HCT116 (cell line): ENCODE measurements at regions not wholly inside any gene's neighbourhood (a gene's known extent, or its start where the extent isn't known, plus 50 kb on each side); places are given as distances from the start of the nearest gene placed in this dataset.

ENCODE experiments used
- ATAC-seq: fragments of 200-7000 bp; cut with Tn5 transposase; 2 replicates; pipeline ENCODE4 v1.9.1; 2020; ENCODE audit warnings: mild to moderate bottlenecking, moderate library complexity
- BruUV-seq: library from RNA; stranded (reverse); fragments of 400-500 nt; replicated peaks from 2 replicates; lab custom pipeline; 2021; lab: Mats Ljungman, UMichigan
- CTCF ChIA-PET: fragments of 300-600 bp; sonication (Branson Sonifier 250); formaldehyde crosslinking; loops from one replicate; lab custom pipeline; 2021; ENCODE audit warnings: antibody characterized with exemption; lab: Charles Lee
- POLR2A ChIA-PET: fragments of 300-600, 350-600 bp; sonication (Branson Sonifier 250); formaldehyde crosslinking; loops from one replicate; lab custom pipeline; 2021; ENCODE audit warnings: antibody characterized with exemption; lab: Charles Lee
- RAD21 ChIA-PET, 2 experiments: fragments of 300-600 bp; sonication (Branson Sonifier 250); formaldehyde crosslinking; loops; one replicate each; lab custom pipeline; 2023; ENCODE audit warnings: low total read pairs in 2 of 2; ENCODE audit not compliant: uncharacterized antibody in 2 of 2, unreplicated experiment in 2 of 2, low non-redundant PET in 1 of 2; lab: Charles Lee
- DNase-seq: peaks from one replicate; pipeline ENCODE4 v3.0.0-alpha.2; 2010; ENCODE audit warnings: low read depth, low spot score
- H2AFZ ChIP-seq: fragments of 200-600 bp; shearing (Covaris generic), sonication (generic); 2 replicates; pipeline ENCODE4 v1.6.1; 2017; ENCODE audit warnings: low read depth, mixed run types, mixed read lengths, antibody characterized with exemption, low read length; ENCODE audit not compliant: poor library complexity, severe bottlenecking
- H3K27ac ChIP-seq: 2 replicates; pipeline ENCODE4 v1.5.1; 2012; ENCODE audit warnings: low read depth, low read length
- H3K27me3 ChIP-seq: fragments of 200-600 bp; sonication (generic); 2 replicates; pipeline ENCODE4 v1.6.1; 2016; ENCODE audit warnings: mixed run types, low read length, mixed read lengths; ENCODE audit not compliant: insufficient read depth
- H3K36me3 ChIP-seq, 2 experiments: fragments of 200-500 bp in 1 of 2; fragments of 200-600 bp in 1 of 2; sonication (Bioruptor generic) in 1 of 2; sonication (generic) in 1 of 2; 2 replicates each; pipeline versions ENCODE4 v1.5.1 to v1.6.1; 2014 to 2016; ENCODE audit warnings: low read length in 2 of 2, inconsistent platforms in 1 of 2, mixed read lengths in 1 of 2, mixed run types in 1 of 2; ENCODE audit not compliant: insufficient read depth in 2 of 2, control insufficient read depth in 1 of 2
- H3K4me1 ChIP-seq, 2 experiments: fragments of 200-600 bp in 1 of 2; sonication (generic) in 1 of 2; 2 replicates each; pipeline versions ENCODE4 v1.5.1 to v1.6.1; 2012 to 2017; ENCODE audit warnings: low read length in 2 of 2, inconsistent platforms in 1 of 2, mild to moderate bottlenecking in 1 of 2, mixed read lengths in 1 of 2, mixed run types in 1 of 2, moderate library complexity in 1 of 2; ENCODE audit not compliant: insufficient read depth in 2 of 2, control insufficient read depth in 1 of 2
- H3K4me2 ChIP-seq: fragments of 200-600 bp; sonication (generic); 2 replicates; pipeline ENCODE4 v1.6.1; 2017; ENCODE audit warnings: mixed run types, low read length, mixed read lengths
- H3K4me3 ChIP-seq, 2 experiments: fragments of 200-600 bp in 1 of 2; sonication (generic) in 1 of 2; replicated peaks in 1 of 2; 2 replicates each; pipeline ENCODE4 v1.5.1; 2011 to 2016; ENCODE audit warnings: low read length in 2 of 2, control low read depth in 1 of 2, low read depth in 1 of 2, mild to moderate bottlenecking in 1 of 2, mixed read lengths in 1 of 2, mixed run types in 1 of 2
- H3K79me2 ChIP-seq: fragments of 200-600 bp; sonication (generic); 2 replicates; pipeline ENCODE4 v1.6.1; 2017; ENCODE audit warnings: mild to moderate bottlenecking, mixed run types, low read length, moderate library complexity, mixed read lengths; ENCODE audit not compliant: insufficient read depth
- H3K9ac ChIP-seq: fragments of 200-600 bp; sonication (generic); 2 replicates; pipeline ENCODE4 v1.6.1; 2016; ENCODE audit warnings: low read length, mixed read lengths
- H3K9me2 ChIP-seq: fragments of 200-600 bp; sonication (generic), shearing (Covaris generic); 2 replicates; pipeline ENCODE4 v1.6.1; 2017; ENCODE audit warnings: mixed run types, mild to moderate bottlenecking, moderate library complexity; ENCODE audit not compliant: insufficient read depth
- H3K9me3 ChIP-seq, 2 experiments: fragments of 200-500 bp in 1 of 2; fragments of 200-600 bp in 1 of 2; sonication (Bioruptor generic) in 1 of 2; sonication (generic) in 1 of 2; 2 replicates each; pipeline ENCODE4 v1.6.1; 2014 to 2017; ENCODE audit warnings: low read length in 2 of 2, mixed read lengths in 2 of 2, inconsistent platforms in 1 of 2, low read depth in 1 of 2, mild to moderate bottlenecking in 1 of 2, mixed run types in 1 of 2, moderate library complexity in 1 of 2; ENCODE audit not compliant: control insufficient read depth in 1 of 2, insufficient read depth in 1 of 2
- H4K20me1 ChIP-seq: fragments of 200-600 bp; sonication (generic), shearing (Covaris generic); 2 replicates; pipeline ENCODE4 v1.6.1; 2017; ENCODE audit warnings: mixed run types, mild to moderate bottlenecking, moderate library complexity; ENCODE audit not compliant: insufficient read depth
- ATF3 ChIP-seq: IDR thresholded peaks from 2 replicates; pipeline ENCODE4 v1.6.1; 2012
- EGR1 ChIP-seq: IDR thresholded peaks from 2 replicates; pipeline ENCODE4 v1.6.1; 2012; ENCODE audit warnings: low read depth
- ELF1 ChIP-seq: IDR thresholded peaks from 2 replicates; pipeline ENCODE4 v1.6.1; 2012; ENCODE audit warnings: low read depth, borderline replicate concordance
- EZH2phosphoT487 ChIP-seq: fragments of 200-600 bp; IDR thresholded peaks from 2 replicates; pipeline ENCODE4 v1.6.1; 2018; ENCODE audit warnings: antibody characterized with exemption, borderline replicate concordance
- FOSL1 ChIP-seq: IDR thresholded peaks from 2 replicates; pipeline ENCODE4 v1.6.1; 2012; ENCODE audit warnings: low read depth
- POLR2A ChIP-seq: IDR thresholded peaks from 2 replicates; pipeline ENCODE4 v1.7.0; 2011; ENCODE audit warnings: borderline replicate concordance; ENCODE audit not compliant: insufficient read depth, insufficient read length; ENCODE audit errors: extremely low read depth
- POLR2AphosphoS5 ChIP-seq: IDR thresholded peaks from 2 replicates; pipeline ENCODE4 v1.6.1; 2011; ENCODE audit warnings: mild to moderate bottlenecking, low read depth, low read length, moderate library complexity
- RAD21 ChIP-seq: IDR thresholded peaks from 2 replicates; pipeline ENCODE4 v1.6.1; 2012; ENCODE audit warnings: low read depth, mild to moderate bottlenecking
- SIN3A ChIP-seq: IDR thresholded peaks from 2 replicates; pipeline ENCODE4 v1.6.1; 2012; ENCODE audit warnings: low read depth
- SRF ChIP-seq: IDR thresholded peaks from 2 replicates; pipeline ENCODE4 v1.6.1; 2012; ENCODE audit warnings: low read depth
- ZFX ChIP-seq: fragments of 450-650 bp; IDR thresholded peaks from 2 replicates; pipeline ENCODE4 v1.6.1; 2017
- ZNF274 ChIP-seq: fragments of 200-500 bp; sonication (Bioruptor generic); IDR thresholded peaks from 2 replicates; pipeline ENCODE4 v1.6.1; 2014; ENCODE audit warnings: mild to moderate bottlenecking, low read depth, low read length, inconsistent platforms
- intact Hi-C: fragments of 100-400 bp; cut with micrococcal nuclease; formaldehyde crosslinking; loops from 2 replicates; pipeline ENCODE4 v1.10.0; 2022
- TF ChIP-seq, protein P1 (sequence below): IDR thresholded peaks from 2 replicates; pipeline ENCODE4 v1.6.1; 2012; ENCODE audit warnings: low read depth
- TF ChIP-seq, protein P2 (sequence below), 3 experiments: fragments of 200-600 bp in 1 of 3; sonication (generic) in 1 of 3; IDR thresholded peaks in 2 of 3; conservative IDR thresholded peaks in 1 of 3; 2 replicates each; pipeline ENCODE4 v1.5.1; 2012 to 2017; ENCODE audit warnings: low read depth in 2 of 3, low read length in 2 of 3, antibody characterized with exemption in 1 of 3, borderline replicate concordance in 1 of 3, control low read depth in 1 of 3, mild to moderate bottlenecking in 1 of 3, mixed read lengths in 1 of 3, mixed run types in 1 of 3, moderate library complexity in 1 of 3; ENCODE audit not compliant: insufficient read depth in 1 of 3
- TF ChIP-seq, protein P3 (sequence below): IDR thresholded peaks from 2 replicates; pipeline ENCODE4 v1.6.1; 2012

DNA sequence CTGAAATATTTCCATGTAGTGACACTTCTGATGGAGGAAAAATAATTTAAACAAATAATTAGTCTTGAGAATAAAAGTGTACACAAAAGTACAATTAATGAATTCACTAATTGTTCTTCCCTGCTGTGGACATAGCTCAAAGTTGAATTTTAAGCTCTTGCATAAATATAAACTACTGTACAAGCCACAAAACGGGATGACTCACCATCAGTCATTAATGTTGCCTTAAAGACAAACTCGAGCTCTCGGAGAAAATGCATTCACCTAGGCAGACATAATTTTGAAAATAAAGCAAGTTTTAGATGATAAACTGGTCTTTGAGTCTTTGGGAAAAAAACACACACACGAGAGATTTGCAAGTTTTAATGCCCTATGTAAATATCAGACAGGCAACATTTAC is 436.4 kb downstream of the ZNF521 start:
- TF ChIP-seq POLR2AphosphoS5 = no peak
- TF ChIP-seq SIN3A = no peak
- no peak for TF ChIP-seq POLR2A
- no peak for TF ChIP-seq FOSL1
- no peak for TF ChIP-seq ZFX
- TF ChIP-seq EZH2phosphoT487 = no peak
- TF ChIP-seq SRF = no peak
- no peak for TF ChIP-seq ZNF274
- POLR2A ChIA-PET = no interaction called here
- Histone ChIP-seq H3K4me2 (no peak overlapping the region), H3K27ac (no peak overlapping the region), H3K9me3 (no peaks in the 10 kb centered on the region), H3K4me1 (no peaks in the 10 kb centered on the region), H3K4me3 (no peak overlapping the region), H4K20me1 (no peaks in the 10 kb centered on the region), H3K9me2 (no peaks in the 10 kb centered on the region), H3K36me3 (no peaks in the 10 kb centered on the region), H2AFZ (no peak overlapping the region), H3K79me2 (no peaks in the 10 kb centered on the region), H3K27me3 (0 out of 2 replicates have a peak, but pooled peaks cover 13% of the 10 kb centered on the region), H3K9ac (no peak overlapping the region)
- BruUV-seq = no TSS peak
- no peak for DNase-seq
- intact Hi-C loops = no loop called here
- CTCF ChIA-PET = no interaction called here
- RAD21 ChIA-PET = no interaction called here
- no peak for ATAC-seq

GRCh38 chr18:24917767-24918166 is 434.2 kb downstream of the ZNF521 start:
- H3K27me3 ChIP-seq = 0 out of 2 replicates have a peak, but pooled peaks cover 13% of the 10 kb centered on the region
- ChIA-PET CTCF (no interaction called here), RAD21 (no interaction called here), POLR2A (no interaction called here)
- H3K27ac ChIP-seq = no peak overlapping the region
- no peak overlapping the region for H3K4me3 ChIP-seq
- no peak overlapping the region for H3K9ac ChIP-seq
- no peak for ATAC-seq
- no peak for DNase-seq
- no peaks in the 10 kb centered on the region for H3K9me2 ChIP-seq
- no TSS peak for BruUV-seq
- no peaks in the 10 kb centered on the region for H4K20me1 ChIP-seq
- intact Hi-C loops = no loop called here
- H3K79me2 ChIP-seq = no peaks in the 10 kb centered on the region
- H2AFZ ChIP-seq = no peak overlapping the region
- no peaks in the 10 kb centered on the region for H3K36me3 ChIP-seq
- no peak overlapping the region for H3K4me2 ChIP-seq
- H3K9me3 ChIP-seq = no peaks in the 10 kb centered on the region
- no peaks in the 10 kb centered on the region for H3K4me1 ChIP-seq
- TF ChIP-seq POLR2AphosphoS5 (no peak), ATF3 (no peak), ELF1 (no peak), SIN3A (no peak), RAD21 (no peak), EGR1 (no peak), ZFX (no peak)
- TF ChIP-seq, protein P1, sequence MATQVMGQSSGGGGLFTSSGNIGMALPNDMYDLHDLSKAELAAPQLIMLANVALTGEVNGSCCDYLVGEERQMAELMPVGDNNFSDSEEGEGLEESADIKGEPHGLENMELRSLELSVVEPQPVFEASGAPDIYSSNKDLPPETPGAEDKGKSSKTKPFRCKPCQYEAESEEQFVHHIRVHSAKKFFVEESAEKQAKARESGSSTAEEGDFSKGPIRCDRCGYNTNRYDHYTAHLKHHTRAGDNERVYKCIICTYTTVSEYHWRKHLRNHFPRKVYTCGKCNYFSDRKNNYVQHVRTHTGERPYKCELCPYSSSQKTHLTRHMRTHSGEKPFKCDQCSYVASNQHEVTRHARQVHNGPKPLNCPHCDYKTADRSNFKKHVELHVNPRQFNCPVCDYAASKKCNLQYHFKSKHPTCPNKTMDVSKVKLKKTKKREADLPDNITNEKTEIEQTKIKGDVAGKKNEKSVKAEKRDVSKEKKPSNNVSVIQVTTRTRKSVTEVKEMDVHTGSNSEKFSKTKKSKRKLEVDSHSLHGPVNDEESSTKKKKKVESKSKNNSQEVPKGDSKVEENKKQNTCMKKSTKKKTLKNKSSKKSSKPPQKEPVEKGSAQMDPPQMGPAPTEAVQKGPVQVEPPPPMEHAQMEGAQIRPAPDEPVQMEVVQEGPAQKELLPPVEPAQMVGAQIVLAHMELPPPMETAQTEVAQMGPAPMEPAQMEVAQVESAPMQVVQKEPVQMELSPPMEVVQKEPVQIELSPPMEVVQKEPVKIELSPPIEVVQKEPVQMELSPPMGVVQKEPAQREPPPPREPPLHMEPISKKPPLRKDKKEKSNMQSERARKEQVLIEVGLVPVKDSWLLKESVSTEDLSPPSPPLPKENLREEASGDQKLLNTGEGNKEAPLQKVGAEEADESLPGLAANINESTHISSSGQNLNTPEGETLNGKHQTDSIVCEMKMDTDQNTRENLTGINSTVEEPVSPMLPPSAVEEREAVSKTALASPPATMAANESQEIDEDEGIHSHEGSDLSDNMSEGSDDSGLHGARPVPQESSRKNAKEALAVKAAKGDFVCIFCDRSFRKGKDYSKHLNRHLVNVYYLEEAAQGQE = no peak
- TF ChIP-seq, protein P2, sequence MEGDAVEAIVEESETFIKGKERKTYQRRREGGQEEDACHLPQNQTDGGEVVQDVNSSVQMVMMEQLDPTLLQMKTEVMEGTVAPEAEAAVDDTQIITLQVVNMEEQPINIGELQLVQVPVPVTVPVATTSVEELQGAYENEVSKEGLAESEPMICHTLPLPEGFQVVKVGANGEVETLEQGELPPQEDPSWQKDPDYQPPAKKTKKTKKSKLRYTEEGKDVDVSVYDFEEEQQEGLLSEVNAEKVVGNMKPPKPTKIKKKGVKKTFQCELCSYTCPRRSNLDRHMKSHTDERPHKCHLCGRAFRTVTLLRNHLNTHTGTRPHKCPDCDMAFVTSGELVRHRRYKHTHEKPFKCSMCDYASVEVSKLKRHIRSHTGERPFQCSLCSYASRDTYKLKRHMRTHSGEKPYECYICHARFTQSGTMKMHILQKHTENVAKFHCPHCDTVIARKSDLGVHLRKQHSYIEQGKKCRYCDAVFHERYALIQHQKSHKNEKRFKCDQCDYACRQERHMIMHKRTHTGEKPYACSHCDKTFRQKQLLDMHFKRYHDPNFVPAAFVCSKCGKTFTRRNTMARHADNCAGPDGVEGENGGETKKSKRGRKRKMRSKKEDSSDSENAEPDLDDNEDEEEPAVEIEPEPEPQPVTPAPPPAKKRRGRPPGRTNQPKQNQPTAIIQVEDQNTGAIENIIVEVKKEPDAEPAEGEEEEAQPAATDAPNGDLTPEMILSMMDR (IDR thresholded peaks at IDR 0.05 in 2 of 3, conservative IDR thresholded peaks at IDR 0.05 in 1 of 3; ENCODE audit: borderline replicate concordance in 1 of 3, insufficient read depth in 1 of 3, low read depth in 2 of 3, low read length in 2 of 3) = no peak
- TF ChIP-seq, protein P3, sequence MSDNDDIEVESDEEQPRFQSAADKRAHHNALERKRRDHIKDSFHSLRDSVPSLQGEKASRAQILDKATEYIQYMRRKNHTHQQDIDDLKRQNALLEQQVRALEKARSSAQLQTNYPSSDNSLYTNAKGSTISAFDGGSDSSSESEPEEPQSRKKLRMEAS = no peak
